ENCODE measurements at regions not wholly inside any gene's neighbourhood (a gene's known extent, or its start where the extent isn't known, plus 50 kb on each side); places are given as distances from the start of the nearest gene placed in this dataset.

GRCh38 chr6:81214414-81215091 is 537.9 kb downstream of the TENT5A start:
- H3K9me3 ChIP-seq = no peaks in the 10 kb centered on the region
- H3K4me1 ChIP-seq (ENCODE audit: control insufficient read depth in 1 of 2, insufficient read depth in 1 of 2, low read depth in 1 of 2, low read length in 1 of 2) = no peaks in the 10 kb centered on the region
- H3K36me3 ChIP-seq = no peaks in the 10 kb centered on the region
- no peak overlapping the region for H3K4me3 ChIP-seq (ENCODE audit: low read depth in 1 of 2, low read length in 1 of 2)
- no peak for TF ChIP-seq CTCF (IDR thresholded peaks at IDR 0.05)
- H3K27ac ChIP-seq = no peak overlapping the region
- H3K27me3 ChIP-seq = no peaks in the 10 kb centered on the region

- Histone ChIP-seq H3K27me3 (no peaks in the 10 kb centered on the region), H3K4me1 (ENCODE audit: control insufficient read depth in 1 of 2, insufficient read depth in 1 of 2, low read depth in 1 of 2, low read length in 1 of 2) (no peaks in the 10 kb centered on the region)
- no peak for TF ChIP-seq CTCF (IDR thresholded peaks at IDR 0.05)
Observed at GRCh38 chr6:81204731-81205130, 547.8 kb downstream of the TENT5A start.

GRCh38 chr6:81194374-81194773 is 558.1 kb downstream of the TENT5A start:
- Histone ChIP-seq H3K27me3 (no peaks in the 10 kb centered on the region), H3K9me3 (no peaks in the 10 kb centered on the region), H3K4me1 (ENCODE audit: control insufficient read depth in 1 of 2, insufficient read depth in 1 of 2, low read depth in 1 of 2, low read length in 1 of 2) (no peaks in the 10 kb centered on the region), H3K36me3 (no peaks in the 10 kb centered on the region), H3K27ac (no peak overlapping the region), H3K4me3 (ENCODE audit: low read depth in 1 of 2, low read length in 1 of 2) (no peak overlapping the region)
- no peak for TF ChIP-seq CTCF (IDR thresholded peaks at IDR 0.05)

More at GRCh38 chr6:81204731-81205130, 547.8 kb downstream of the TENT5A start:
- Histone ChIP-seq H3K4me3 (ENCODE audit: low read depth in 1 of 2, low read length in 1 of 2) (no peak overlapping the region), H3K27ac (no peak overlapping the region), H3K9me3 (no peaks in the 10 kb centered on the region), H3K36me3 (no peaks in the 10 kb centered on the region)

GRCh38 chr6:81172056-81172740 is 580.3 kb downstream of the TENT5A start:
- no peak overlapping the region for H3K27ac ChIP-seq

GRCh38 chr6:81169166-81169565 is 583.3 kb downstream of the TENT5A start:
- H3K27ac ChIP-seq = no peak overlapping the region
- H3K4me3 ChIP-seq (ENCODE audit: low read depth in 1 of 2, low read length in 1 of 2) = no peak overlapping the region
- no peaks in the 10 kb centered on the region for H3K36me3 ChIP-seq
- no peaks in the 10 kb centered on the region for H3K27me3 ChIP-seq
- no peaks in the 10 kb centered on the region for H3K9me3 ChIP-seq
- TF ChIP-seq CTCF (IDR thresholded peaks at IDR 0.05) = no peak
- no peaks in the 10 kb centered on the region for H3K4me1 ChIP-seq (ENCODE audit: control insufficient read depth in 1 of 2, insufficient read depth in 1 of 2, low read depth in 1 of 2, low read length in 1 of 2)

More at GRCh38 chr6:81172056-81172740, 580.3 kb downstream of the TENT5A start:
- no peak for TF ChIP-seq CTCF (IDR thresholded peaks at IDR 0.05)
- H3K9me3 ChIP-seq = no peaks in the 10 kb centered on the region
- no peaks in the 10 kb centered on the region for H3K36me3 ChIP-seq
- H3K4me3 ChIP-seq (ENCODE audit: low read depth in 1 of 2, low read length in 1 of 2) = no peak overlapping the region
- no peaks in the 10 kb centered on the region for H3K4me1 ChIP-seq (ENCODE audit: control insufficient read depth in 1 of 2, insufficient read depth in 1 of 2, low read depth in 1 of 2, low read length in 1 of 2)
- no peaks in the 10 kb centered on the region for H3K27me3 ChIP-seq

Measured in neutrophil (primary cell).